ENCODE measurements at regions not wholly inside any gene's neighbourhood (a gene's known extent, or its start where the extent isn't known, plus 50 kb on each side); places are given as distances from the start of the nearest gene placed in this dataset.

DNA sequence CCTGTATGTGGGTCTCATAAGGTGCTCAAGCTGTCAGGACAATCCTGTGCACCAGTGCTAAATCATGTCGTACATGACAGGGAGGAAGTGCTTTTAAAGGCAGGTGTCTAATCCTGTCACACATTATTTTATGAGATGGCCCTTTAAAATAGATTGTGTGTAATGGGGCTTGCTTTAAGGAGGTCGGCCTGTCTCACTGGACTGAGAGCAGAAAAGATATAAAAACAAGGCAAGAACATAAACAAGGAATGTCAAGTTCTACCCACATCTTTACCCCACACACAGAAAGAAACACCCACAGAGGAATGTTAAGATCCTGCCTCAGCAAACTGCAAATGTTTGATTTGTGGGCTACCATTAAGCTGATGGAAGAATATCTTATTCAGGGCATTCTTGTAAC, 279.0 kb downstream of the FOXA2 start:
- TF ChIP-seq YY1 (IDR thresholded peaks at IDR 0.05; ENCODE audit: insufficient read depth, insufficient read length) (no peak), SUZ12 (IDR thresholded peaks at IDR 0.05; ENCODE audit: extremely low read depth, insufficient read depth, insufficient read length) (no peak), ZNF274 (IDR thresholded peaks at IDR 0.05; ENCODE audit: low read depth, low read length) (no peak)
